ENCODE measurements at regions not wholly inside any gene's neighbourhood (a gene's known extent, or its start where the extent isn't known, plus 50 kb on each side); places are given as distances from the start of the nearest gene placed in this dataset.

DNA sequence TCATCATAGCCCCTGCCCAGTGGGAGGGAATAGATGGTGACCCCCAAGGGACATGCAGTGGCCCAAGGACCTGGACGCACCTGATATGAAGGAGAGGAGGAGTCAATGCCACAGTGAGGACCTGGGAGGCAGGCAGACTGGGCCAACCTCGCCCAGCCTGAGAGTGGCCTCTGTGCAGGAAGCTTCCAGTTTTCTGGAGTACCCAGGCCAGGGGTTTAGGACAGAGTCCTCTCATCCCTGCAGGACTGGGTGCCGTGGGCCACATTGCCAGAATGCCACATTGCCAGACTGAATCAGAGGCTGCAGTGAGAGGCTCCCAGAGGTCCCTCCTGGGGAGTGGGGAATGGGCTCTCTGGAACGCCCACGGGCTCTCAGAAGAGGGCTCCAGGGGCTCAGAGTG, 82.9 kb upstream of the VSTM2B start:
- no peak for TF ChIP-seq POLR2AphosphoS5 (IDR thresholded peaks at IDR 0.05; ENCODE audit: low read depth, low read length)
- no peak for TF ChIP-seq POLR2A (IDR thresholded peaks at IDR 0.05; ENCODE audit: low read depth, low read length)
- TF ChIP-seq TAF1 (IDR thresholded peaks at IDR 0.05; ENCODE audit: low read depth, low read length) = no peak
- TF ChIP-seq PAX5 (IDR thresholded peaks at IDR 0.05; ENCODE audit: insufficient read depth, low read length, severe bottlenecking) = no peak
- no peak for TF ChIP-seq SPI1 (IDR thresholded peaks at IDR 0.05; ENCODE audit: low read depth, low read length)
